Astrocyte of the cerebellum (primary cell): ENCODE measurements at regions not wholly inside any gene's neighbourhood (a gene's known extent, or its start where the extent isn't known, plus 50 kb on each side); places are given as distances from the start of the nearest gene placed in this dataset.

Source experiments
- DNase-seq: peaks from one replicate; pipeline ENCODE4 v3.0.0-alpha.2; 2011; ENCODE audit warnings: low read depth
- H3K4me3 ChIP-seq: 2 replicates; pipeline ENCODE4 v1.5.1; 2011; ENCODE audit warnings: mild to moderate bottlenecking, low read depth, low read length, moderate library complexity
- CTCF ChIP-seq: IDR thresholded peaks from 2 replicates; pipeline ENCODE4 v1.5.1; 2012; ENCODE audit warnings: low read length, low read depth, moderate library complexity, mild to moderate bottlenecking; ENCODE audit errors: missing control alignments
- in situ Hi-C: cut with HindIII; loops from 2 replicates; pipeline ENCODE4 v1.10.0; 2017; ENCODE audit warnings: low sequenced_read_pairs

GRCh38 chr9:659286-659685 lies 182.2 kb upstream of the DMRT1 start:
- TF ChIP-seq CTCF: no peak
- DNase-seq: no peak
- in situ Hi-C loops: no loop called here

GRCh38 chr9:660227-660626 lies 181.3 kb upstream of the DMRT1 start:
- no peak for TF ChIP-seq CTCF
- no peak overlapping the region for H3K4me3 ChIP-seq
- no peak for DNase-seq
- in situ Hi-C loops: no loop called here

More at GRCh38 chr9:659286-659685, 182.2 kb upstream of the DMRT1 start:
- no peak overlapping the region for H3K4me3 ChIP-seq

GRCh38 chr9:663541-663940 lies 178.0 kb upstream of the DMRT1 start:
- DNase-seq: no peak
- no peak for TF ChIP-seq CTCF
- no peak overlapping the region for H3K4me3 ChIP-seq
- in situ Hi-C loops: no loop called here

- H3K4me3 ChIP-seq: no peak overlapping the region
- TF ChIP-seq CTCF: no peak
- no peak for DNase-seq
- in situ Hi-C loops: no loop called here
Observed at GRCh38 chr9:665296-665695, 176.2 kb upstream of the DMRT1 start.

- H3K4me3 ChIP-seq: no peak overlapping the region
- TF ChIP-seq CTCF: no peak
- DNase-seq: no peak
- in situ Hi-C loops: no loop called here
Observed at GRCh38 chr9:671997-672396, 169.5 kb upstream of the DMRT1 start.

- H3K4me3 ChIP-seq: no peak overlapping the region
Observed at GRCh38 chr9:672851-673250, 168.6 kb upstream of the DMRT1 start.

More at GRCh38 chr9:672851-673250, 168.6 kb upstream of the DMRT1 start:
- DNase-seq: no peak
- in situ Hi-C loops: no loop called here
- no peak for TF ChIP-seq CTCF
